HG02588 (cell line): ENCODE measurements at regions not wholly inside any gene's neighbourhood (a gene's known extent, or its start where the extent isn't known, plus 50 kb on each side); places are given as distances from the start of the nearest gene placed in this dataset.

Experiments used
- ATAC-seq: cut with Tn5 transposase; IDR thresholded peaks from one replicate; pipeline ENCODE4 v1.9.1; 2021; ENCODE audit warnings: mild to moderate bottlenecking, moderate library complexity; ENCODE audit not compliant: unreplicated experiment

DNA sequence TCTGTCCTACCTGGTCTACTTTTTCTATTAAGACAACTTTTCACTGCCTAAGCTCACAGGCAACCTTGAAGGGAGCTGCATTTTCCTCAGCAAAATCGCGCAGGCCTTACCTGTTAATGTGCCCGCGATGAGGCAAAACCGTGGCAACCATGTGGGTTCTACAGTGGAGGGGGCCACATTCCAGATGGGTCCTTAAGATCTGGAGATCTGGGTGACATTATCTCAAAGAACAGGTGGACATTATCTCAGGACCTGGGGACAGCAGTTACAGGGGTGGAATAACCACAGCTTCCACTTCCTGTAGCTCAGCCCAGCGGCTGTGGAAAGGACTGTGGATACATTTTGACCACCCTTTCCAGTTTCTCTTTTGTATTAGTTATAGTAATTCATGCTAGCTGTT lies 112.8 kb upstream of the PTCH1 start:
- no peak for ATAC-seq

DNA sequence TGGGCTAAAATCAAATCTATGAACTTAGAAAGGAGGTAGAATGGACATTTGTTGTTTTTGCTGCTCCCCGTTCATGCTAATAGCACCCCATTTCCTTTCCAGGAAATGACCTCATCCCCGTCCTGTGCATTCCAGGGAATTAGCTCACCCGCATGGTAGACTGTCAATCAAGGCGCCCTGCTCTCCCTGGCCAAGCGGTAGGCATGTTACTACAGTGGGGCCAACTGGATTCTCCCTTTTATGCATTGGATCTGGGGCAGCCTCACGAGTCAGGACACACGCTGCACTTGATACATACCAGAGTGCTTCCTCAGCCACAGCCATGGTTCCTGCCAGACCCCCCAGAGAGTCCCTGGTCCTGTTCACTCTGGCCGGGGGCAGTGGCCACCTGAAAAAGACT lies 111.0 kb upstream of the PTCH1 start:
- no peak for ATAC-seq

DNA sequence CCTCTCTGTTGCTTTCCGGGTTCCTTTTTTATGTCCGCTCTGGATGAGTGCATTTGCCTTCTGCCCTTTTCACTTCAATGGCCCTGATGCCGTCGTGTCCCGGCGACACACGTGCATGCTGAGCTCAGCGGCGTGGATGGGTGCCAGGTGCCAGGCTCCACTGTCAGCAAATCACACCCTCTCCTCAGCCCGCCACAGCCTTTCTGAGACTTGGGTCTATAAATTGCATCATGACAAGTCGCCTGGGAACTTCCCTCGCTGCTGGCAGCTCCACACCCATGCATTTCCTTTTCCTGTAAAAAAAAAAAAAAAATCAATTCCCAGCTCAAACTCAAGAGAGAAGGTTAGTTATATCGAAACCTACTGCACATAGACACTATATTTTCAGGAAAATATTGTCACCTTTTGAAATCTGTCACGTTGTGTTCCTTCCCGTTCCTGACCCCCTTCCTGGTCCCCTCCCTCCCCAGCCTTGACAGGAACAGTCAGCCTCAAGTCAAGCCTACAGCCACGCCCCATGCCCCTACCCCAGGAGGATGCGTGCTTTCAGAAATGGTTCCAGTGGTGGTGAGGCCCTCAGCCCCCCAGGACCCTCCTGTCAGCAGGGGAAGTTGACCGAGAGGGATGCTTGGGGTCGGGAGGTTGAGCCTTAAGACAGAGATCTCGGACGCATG lies 110.3 kb upstream of the PTCH1 start:
- ATAC-seq = no peak

DNA sequence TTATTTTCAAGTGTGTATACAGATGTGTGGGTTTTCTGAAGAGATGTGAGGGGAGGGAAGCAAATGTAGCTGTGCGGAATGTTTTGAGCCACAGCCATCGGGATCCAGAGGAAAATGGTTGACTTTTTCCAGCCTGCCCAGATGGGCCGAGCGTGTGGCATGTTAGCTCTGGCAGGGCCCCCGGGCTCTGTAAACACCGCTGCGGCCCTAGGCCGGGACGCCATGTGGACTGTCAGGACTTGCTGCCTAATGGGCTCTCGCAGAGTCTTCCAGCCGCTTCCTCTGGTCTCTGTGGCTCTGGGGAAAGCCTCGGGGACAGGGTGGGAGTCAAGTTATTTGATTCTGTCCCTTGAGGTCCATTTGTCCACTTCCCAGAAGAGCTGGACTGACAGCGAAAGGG lies 109.6 kb upstream of the PTCH1 start:
- ATAC-seq = no peak

DNA sequence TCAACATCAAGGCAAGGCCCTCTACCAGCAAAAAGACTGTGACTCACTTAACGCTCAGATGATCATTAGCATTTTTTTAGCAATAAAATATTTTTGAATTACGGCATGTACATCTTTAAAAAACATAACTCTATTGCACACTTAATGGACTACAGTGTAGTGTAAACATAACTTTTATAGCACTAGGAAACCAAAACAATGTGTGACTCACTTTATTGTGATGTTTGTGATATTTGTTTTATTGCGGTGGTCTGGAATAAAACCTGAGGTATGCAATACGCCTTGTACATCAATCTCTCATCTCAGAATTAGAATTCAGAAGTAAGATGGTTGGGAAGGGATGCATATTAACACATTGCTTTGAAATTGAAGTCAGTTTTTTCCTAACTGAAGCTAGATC lies 106.9 kb upstream of the PTCH1 start:
- ATAC-seq = no peak

DNA sequence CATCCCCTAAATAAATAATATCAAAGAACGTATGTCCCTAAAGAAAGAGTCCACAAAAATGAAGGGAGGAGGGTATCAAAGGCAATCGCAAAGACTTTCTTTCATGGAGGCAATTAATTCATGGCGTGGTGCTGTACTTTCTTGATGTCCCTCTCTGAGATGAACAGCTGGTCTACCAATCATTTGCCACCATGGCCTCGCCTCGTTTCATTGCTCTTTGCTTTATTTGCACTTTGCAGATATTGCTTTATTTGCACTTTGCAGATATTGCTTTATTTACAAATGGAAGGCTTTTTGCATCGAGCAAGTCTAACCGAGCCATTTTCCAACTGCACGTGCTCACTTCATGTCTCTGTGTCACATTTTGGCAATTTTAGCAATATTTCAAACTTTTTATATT lies 104.0 kb upstream of the PTCH1 start:
- ATAC-seq = no peak

DNA sequence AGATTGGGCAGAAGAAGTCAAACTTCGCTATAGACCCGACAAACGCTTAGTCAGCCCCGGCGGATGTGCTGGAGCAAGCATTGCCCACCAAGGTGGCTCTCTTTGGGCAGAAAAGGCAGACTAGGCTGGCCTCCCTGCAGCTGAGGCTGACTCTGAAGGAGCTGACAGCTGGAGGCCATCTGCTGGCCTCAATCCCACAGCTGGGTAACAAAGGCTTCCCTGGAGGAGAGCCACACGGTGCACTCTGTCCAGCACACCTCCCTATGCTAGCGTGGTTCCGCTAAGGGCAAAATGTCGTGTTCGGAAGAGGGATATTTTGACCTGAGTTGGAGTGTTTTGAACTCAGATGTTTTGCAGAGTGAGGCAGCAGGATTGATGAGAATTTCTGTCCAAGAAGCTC lies 103.5 kb upstream of the PTCH1 start:
- ATAC-seq = no peak

DNA sequence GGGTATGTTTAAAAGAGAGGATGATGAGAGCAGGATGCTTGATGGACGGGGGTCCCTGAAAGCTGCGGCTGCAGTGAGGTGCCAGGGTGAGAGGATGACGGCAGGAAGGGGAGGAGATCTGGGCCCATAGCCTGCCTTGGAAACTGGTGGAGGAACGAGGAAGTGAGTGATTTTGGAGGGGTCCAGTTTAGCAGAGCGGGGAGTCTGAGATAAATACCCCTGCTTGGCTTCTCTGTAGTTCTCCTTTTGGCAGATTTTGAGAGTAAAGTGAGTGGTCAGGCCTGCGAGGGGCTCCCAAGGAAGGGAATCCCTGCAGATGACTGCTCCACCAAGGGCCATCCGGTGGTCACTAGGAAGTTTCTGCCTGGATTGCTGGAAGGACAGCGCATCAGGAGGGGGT lies 98.5 kb upstream of the PTCH1 start:
- ATAC-seq = no peak

DNA sequence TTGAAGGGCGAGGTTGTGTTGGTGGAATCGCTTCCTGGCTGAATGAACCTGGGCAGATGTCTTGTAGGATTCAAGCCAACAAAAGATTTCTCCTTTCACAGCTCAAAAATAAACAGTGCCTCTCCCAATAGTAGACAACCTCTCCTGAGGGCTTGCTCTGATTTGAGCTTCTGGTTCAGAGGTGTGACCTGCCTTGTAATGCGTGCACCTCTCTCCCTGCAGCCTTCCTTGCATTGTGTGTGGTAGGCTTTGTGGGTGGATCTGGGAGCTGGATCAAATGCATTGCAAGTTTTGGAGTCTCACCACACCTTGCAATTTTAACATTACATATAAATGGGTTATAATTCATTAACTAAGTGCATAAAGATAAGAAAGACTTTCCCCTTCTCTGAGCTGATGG lies 96.9 kb upstream of the PTCH1 start:
- ATAC-seq = no peak

DNA sequence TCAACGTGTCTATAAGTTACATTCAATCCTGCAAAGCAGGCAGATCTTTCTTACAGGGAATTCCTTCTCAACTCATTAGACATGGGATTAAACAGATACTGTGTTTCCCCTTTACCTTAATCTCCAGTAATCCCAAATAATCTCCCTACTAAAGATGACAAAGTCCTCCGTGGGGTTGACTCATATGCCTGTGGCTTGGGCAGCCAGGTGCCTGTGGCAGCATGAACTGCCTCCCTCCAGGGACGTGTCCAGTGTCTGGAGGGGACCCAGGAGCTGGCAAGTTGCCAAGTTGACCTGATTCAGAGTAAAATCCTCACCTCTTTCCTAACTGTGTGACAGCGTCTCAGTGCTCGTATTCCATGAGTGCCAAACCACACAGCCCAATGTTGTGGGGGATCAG lies 94.6 kb upstream of the PTCH1 start:
- ATAC-seq = no peak

DNA sequence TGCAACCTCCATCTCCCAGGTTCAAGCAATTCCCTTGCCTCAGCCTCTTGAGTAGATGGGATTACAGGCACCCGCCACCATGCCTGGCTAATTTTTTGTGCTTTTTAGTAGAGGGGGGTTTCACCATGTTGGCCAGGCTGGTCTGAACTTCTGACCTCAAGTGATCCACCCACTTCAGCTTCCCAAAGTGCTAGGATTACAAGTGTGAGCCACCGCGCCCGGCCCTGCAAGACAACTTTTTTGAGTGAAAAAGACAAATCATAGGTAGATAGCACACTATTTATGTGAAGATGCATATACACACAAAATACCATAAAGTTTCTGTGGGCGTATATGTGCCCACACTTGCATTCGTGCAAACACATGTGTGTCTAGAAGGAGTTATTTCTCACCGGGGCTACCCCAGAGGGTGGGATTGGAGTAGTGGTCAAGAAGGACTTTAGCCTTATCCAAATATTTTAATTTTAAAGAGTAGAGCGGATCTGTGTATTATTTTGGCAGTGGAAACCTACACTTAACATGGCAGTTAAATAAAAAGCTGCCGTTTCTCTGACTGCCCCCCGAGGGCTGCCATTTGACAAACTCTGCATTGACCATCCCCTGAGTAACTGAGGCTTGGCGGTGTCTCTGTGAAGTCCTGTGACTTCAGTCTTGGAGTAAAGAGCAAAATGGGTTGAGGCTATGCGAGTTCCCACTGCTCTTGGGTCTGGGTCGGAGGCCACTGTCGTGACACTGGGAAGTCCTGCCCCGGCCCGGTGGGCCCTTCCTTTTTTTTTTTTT lies 93.4 kb upstream of the PTCH1 start:
- ATAC-seq = no peak

DNA sequence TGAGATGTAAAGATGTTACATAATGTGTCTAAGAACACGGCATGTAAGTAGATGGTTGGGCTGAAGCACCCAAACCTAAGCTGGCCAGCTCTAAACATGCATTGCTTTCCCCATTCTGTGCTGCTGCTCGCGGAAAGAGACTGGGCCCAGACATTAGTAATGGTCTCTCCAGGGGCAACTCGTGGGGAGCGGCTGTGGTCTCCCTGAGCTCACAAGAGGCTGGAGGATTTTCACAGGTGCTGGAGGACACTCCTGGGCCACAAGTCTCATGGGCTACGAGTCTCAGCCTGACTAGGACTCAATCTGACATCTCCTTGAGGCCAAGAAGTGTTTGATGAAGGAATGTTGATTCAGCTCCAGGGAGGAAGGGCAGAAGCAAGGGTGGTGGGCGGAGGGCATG lies 92.7 kb upstream of the PTCH1 start:
- no peak for ATAC-seq

DNA sequence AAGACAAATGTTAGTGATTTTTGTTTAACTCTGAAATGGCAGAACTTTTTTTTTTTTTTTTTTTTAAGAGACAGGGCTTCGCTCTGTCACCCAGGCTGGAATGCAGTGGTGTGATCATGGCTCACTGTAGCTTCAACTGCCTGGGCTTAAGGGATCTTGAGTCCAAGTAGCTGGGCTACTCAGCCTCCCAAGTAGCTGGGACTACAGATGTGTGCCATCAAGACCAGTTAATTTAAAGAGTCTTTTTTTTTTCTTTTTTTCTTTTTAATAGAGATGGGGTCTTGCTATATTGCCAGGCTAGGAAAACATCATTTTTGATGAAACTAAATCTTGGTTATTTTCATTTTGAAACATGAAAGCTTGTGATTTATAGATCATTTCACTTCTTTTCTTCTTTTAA lies 91.6 kb upstream of the PTCH1 start:
- ATAC-seq = no peak

DNA sequence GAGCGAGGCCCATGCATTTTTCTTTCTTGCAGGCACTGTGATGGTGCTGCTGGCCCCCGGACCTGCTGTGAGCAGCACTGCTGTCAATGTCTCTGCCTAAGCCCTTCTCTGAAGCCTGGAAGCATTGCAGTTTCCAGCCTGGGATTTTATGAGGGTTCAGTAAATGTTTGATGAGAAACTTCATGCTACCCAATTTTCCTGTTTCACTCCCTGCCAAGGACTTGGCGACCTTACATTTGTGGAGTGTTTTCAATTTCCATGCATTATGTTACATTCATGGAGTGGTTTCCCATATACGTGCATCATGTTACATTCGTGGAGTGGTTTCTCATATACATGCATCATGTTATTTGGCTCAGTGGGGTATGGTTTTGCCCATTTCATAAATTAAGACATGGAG lies 90.7 kb upstream of the PTCH1 start:
- ATAC-seq = no peak

DNA sequence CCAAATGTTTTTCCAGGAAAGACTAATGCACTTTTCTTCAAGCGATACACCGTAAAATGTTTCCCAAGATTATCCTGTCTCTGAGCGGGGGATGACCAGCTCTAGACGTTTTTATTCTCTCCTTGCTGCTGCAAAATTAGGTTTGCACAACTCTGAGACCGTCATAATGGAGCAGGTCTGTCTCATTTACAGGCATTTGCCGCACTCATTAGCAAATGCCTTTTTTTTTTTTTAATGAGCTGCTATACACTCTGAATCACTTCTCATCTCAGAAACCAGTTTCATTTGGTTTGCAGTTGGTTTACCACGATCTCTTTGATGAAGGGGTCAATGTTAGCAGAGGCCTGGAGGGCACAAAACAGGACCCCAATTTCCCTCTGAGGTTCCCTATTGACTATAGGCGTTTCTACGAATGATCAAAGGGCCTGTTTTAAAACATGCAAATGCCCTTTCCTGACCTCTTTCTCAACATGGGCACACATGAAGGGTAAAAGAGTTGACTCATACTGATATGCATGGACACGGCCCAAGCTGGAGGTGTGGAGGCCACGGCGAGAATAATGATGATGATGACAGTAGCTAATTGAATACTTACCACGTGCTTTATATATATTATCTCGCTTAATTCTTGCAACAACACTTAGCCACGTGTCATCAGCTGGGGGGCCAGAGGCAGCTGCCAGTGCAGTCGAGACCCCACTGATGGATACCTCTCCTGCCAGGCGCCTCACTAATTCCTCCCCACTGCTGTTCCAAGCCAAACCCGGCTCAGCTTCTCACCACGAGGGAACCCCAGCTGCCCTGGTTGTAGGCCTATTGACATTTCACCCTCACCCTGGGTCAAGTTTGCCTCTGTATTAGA lies 89.9 kb upstream of the PTCH1 start:
- ATAC-seq = no peak

DNA sequence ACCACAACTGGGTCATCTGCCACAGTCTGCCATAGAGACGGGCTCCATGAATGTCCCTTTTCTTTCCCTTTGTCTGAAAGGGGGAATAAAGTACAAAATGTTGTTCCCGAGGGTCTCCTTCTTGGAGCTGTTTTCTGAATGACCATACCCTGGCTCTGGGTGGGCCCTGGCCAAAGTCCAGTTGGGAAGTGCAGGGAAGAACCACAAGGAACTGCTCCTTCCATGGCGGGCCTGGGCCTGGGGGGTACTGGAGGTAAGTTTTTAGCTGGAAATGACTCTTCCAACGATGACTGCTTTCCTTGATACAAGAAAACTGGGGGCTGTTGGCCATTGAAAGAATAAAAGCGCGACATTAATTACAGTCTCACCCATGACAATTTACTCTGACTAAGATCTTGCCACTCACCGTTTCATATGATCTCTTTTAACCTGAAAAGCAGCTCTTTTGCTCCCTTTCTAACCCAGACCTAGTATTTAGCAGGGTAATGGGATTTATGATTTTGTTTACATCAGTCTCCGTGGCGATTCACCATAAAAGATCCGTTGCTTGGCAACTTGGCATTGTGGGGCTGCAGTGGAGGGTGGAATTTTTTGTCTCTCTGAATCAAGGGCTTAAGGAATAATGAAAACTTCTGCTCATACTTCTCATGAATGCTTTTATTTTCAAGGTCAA lies 89.2 kb upstream of the PTCH1 start:
- ATAC-seq = no peak

DNA sequence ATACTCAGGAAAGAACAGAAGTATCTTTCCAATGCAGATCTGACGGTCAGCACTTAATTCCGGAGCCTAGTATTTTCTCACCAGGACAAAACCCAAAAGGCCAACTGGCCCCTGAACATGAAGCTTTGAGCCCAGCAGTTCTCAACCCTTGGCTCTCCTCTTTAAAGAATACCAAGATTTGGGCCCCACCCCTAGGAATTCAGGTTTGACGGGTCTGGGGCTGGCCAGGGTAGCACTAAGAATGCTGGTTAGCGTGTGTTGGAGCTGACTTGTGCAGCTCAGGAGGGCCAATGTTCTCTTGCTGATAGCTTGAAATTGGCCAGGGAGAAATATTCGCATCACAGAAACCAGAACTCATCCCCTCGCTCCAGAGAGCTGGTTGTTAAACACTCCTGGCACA lies 88.3 kb upstream of the PTCH1 start:
- no peak for ATAC-seq

DNA sequence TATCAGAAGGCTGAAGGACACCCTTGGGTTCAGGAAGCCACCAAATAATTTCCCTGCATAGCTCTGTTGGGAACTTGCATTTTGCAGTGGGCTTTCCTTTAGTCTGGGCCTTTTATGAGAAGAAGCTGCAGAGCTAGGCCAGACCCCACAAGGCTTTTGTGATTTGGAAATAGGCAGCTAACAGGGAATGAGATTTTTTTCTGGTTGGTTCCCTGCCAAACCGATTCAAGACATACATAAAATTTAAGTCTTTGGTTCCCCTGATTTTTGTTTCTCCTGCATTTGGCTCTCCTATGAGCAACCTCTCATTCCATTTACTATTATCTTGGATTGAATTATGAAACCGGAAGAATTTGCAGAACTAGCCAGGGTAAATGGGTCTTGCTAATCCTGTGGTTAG lies 81.5 kb upstream of the PTCH1 start:
- ATAC-seq = no peak

DNA sequence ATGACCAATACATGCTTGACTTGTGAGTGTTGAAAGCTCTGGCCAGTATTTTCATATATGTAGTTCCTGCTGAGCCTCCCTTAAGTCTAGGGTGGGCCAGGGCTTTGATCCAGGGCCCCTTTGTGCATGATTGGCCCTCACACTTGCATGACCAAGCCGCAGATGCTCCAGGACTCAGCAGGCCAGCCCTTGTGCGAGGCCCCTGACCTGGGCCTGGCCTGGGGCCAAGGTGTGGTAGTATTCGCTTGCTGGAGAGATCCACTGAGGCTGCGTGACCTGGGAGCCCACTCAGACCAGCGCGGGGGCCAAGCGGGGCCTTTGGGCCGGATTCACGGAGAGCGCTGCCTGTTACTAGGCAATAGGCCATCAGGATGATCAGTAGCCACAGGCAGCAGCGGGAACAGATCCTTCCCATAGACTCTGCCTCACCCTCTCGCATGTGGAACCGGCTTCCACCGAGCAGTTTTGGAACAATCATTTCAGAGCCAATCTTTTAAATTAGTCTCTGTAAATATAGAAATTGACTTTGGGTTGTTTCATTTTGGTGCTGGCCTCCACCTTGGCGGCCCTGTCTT lies 79.0 kb upstream of the PTCH1 start:
- ATAC-seq = no peak

DNA sequence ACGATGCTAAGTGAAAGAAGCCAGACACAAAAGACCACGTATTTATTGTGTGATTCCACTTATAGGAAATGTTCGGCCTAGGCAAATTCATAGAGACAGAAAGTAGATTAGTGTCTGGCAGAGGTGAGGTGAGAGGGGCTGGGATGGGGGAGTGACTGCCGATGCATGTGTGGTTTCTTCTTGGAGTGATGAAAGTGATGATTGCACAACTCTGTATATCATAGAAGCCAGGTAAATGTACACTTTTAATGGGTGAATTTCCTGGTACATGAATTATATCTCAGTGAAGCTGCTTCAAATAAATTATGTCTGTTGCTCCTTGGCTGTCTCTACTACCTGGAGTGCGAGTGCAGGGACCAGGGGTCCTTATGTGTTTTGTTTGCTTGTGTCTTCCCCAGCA lies 76.2 kb upstream of the PTCH1 start:
- no peak for ATAC-seq
